Adrenal gland (tissue), 9 donors: ENCODE measurements at regions not wholly inside any gene's neighbourhood (a gene's known extent, or its start where the extent isn't known, plus 50 kb on each side); places are given as distances from the start of the nearest gene placed in this dataset.

Source experiments
- DNase-seq, 7 donors: peaks; one replicate each; pipeline ENCODE4 v3.0.0-alpha.2; 2019 to 2020
- H3K27ac ChIP-seq, 5 donors: fragments of 200-600 bp; sonication (generic) in 4 of 5; 1 replicate in 3 of 5; 2 replicates in 2 of 5; pipeline versions ENCODE4 v1.5.1 to v1.8.0; 2016 to 2020; ENCODE audit warnings: mild to moderate bottlenecking in 1 of 5
- H3K27me3 ChIP-seq: fragments of 200-600 bp; 2 replicates; pipeline ENCODE4 v1.8.0; 2021
- H3K36me3 ChIP-seq, 2 donors: fragments of 200-600 bp; replicated peaks in 1 of 2; 1 replicate in 1 of 2; 2 replicates in 1 of 2; pipeline versions ENCODE4 v1.5.1 to v1.8.0; 2018 to 2022
- H3K4me1 ChIP-seq, 2 donors: fragments of 200-600 bp; replicated peaks in 1 of 2; 1 replicate in 1 of 2; 2 replicates in 1 of 2; pipeline versions ENCODE4 v1.5.1 to v1.8.0; 2018 to 2021
- H3K4me3 ChIP-seq, 4 donors: fragments of 200-600 bp; sonication (generic) in 3 of 4; one replicate each; pipeline ENCODE4 v1.5.1; 2016 to 2018
- H3K9me3 ChIP-seq, 3 donors: fragments of 200-600 bp; sonication (generic) in 1 of 3; replicated peaks in 1 of 3; 1 replicate in 2 of 3; 2 replicates in 1 of 3; pipeline versions ENCODE4 v1.5.1 to v1.8.0; 2016 to 2021
- POLR2A ChIP-seq, 2 donors: fragments of 450-650 bp; IDR thresholded peaks; one replicate each; pipeline ENCODE4 v1.6.1; 2017; ENCODE audit warnings: antibody characterized with exemption in 2 of 2, mild to moderate bottlenecking in 2 of 2, moderate library complexity in 1 of 2
- WGBS, 4 donors: extraction: QIAGEN DNeasy Blood & Tissue Kit in 2 of 4; methylation state at CpG; one replicate each; pipeline versions ENCODE4 v1.1.5 to v1.1.7; 2013 to 2017; 5-methylcytosine and 5-hydroxymethylcytosine counted together
- intact Hi-C, 2 donors: fragments of 100-400 bp; cut with DNase I; formaldehyde crosslinking; loops; one replicate each; pipeline versions ENCODE4 v1.14.1 to v1.15.0; 2022 to 2023
- TF ChIP-seq, protein P1 (sequence below), 6 experiments: fragments of 450-650 bp in 4 of 6; fragments of 200-600 bp in 2 of 6; sonication (generic) in 1 of 6; IDR thresholded peaks; 1 replicate in 5 of 6; 2 replicates in 1 of 6; pipeline versions ENCODE4 v1.5.1 to v1.8.0; 2016 to 2021; ENCODE audit warnings: antibody characterized with exemption in 6 of 6, mild to moderate bottlenecking in 2 of 6, moderate library complexity in 1 of 6
- donor health status: healthy with polysubstance abuse.
- donor health status: Bipolar disorder and iron deficiency.
- donor health status: DM: yes; HTN: yes; CAD: no.
- donor health status: DM: no; HTN: no; CAD: no.
- donor health status: DM: no; HTN: no; CAD: no.

DNA sequence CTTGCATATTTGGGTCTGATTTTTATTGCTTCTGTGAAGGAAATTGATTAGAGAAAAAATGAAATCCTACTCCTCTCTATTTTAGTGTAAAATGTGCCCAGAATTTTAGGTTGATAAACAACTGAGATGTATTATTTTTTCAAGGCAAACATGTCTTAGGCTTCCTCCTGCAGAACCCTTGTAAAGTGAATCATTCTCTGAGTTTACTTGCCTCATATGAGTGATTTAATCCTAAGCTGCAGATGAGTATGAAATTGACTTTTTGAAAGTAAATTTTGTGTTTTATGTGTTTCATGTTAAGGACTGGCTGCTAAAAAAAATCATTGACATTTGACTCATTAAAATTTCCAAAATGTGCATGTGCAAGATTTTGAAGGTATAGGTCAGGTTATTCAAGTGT, 138.5 kb upstream of the PHACTR1 start:
- intact Hi-C loops, result no loop called here
- no peaks in the 10 kb centered on the region for H3K9me3 ChIP-seq

DNA sequence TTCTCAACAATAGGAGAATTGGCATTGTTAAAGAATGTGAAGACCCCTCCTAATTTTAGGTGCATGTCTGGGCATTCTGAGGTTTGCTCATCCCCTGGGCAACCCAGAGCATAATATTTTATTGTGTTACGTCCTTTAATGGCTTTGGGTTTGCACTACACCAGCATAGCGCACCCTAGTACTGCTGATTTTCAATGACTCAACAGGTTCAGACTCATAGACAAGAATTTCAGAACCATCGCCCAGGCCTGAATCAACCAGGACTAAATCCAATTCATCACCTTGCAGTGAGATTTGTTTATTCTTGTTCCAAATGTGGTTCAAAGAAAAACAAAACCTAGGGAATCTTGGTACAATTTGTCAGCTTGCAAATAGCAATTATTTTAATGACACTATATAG, 137.8 kb upstream of the PHACTR1 start:
- Histone ChIP-seq H3K27ac (no peak overlapping the region), H3K9me3 (no peaks in the 10 kb centered on the region), H3K36me3 (no peaks in the 10 kb centered on the region), H3K4me3 (no peak overlapping the region), H3K27me3 (no peaks in the 10 kb centered on the region), H3K4me1 (no peaks in the 10 kb centered on the region)
- 81 to 91% (median 86%) methylated on average over 3 of the region's 3 CpGs for WGBS, 4 donors
- DNase-seq, result no peak
- intact Hi-C loops, result no loop called here
- TF ChIP-seq, protein P1, sequence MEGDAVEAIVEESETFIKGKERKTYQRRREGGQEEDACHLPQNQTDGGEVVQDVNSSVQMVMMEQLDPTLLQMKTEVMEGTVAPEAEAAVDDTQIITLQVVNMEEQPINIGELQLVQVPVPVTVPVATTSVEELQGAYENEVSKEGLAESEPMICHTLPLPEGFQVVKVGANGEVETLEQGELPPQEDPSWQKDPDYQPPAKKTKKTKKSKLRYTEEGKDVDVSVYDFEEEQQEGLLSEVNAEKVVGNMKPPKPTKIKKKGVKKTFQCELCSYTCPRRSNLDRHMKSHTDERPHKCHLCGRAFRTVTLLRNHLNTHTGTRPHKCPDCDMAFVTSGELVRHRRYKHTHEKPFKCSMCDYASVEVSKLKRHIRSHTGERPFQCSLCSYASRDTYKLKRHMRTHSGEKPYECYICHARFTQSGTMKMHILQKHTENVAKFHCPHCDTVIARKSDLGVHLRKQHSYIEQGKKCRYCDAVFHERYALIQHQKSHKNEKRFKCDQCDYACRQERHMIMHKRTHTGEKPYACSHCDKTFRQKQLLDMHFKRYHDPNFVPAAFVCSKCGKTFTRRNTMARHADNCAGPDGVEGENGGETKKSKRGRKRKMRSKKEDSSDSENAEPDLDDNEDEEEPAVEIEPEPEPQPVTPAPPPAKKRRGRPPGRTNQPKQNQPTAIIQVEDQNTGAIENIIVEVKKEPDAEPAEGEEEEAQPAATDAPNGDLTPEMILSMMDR (IDR thresholded peaks at IDR 0.05), result no peak
- TF ChIP-seq POLR2A (IDR thresholded peaks at IDR 0.05), result no peak

More for the DNA sequence above, 138.5 kb upstream of the PHACTR1 start:
- Histone ChIP-seq H3K27ac (no peak overlapping the region), H3K4me1 (peaks cover 2 to 4% of the 10 kb centered on the region in 2 donors), H3K36me3 (no peaks in the 10 kb centered on the region), H3K27me3 (no peaks in the 10 kb centered on the region), H3K4me3 (no peak overlapping the region)
- no peak for TF ChIP-seq POLR2A (IDR thresholded peaks at IDR 0.05)
- TF ChIP-seq, protein P1 (IDR thresholded peaks at IDR 0.05), result no peak
- no peak for DNase-seq

DNA sequence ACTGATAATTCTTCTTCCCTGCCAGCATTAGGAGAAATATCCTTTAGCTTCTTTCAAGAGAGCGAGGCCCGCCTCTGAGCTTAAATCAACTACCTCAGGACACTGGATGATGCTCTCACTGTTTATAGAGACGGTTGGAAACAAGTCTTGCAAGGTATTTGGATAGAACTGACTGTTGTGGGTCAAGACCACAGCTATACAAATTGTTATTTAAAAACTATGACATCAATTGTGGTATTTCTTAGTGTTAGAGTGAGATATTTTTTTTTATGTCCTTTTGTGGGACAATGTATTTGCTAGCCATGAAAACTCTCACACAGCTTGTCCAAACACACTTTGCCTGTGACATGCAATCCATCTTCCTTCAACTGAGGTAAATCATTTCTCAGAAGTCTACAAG, 136.3 kb upstream of the PHACTR1 start:
- Histone ChIP-seq H3K4me1 (no peaks in the 10 kb centered on the region), H3K27ac (no peak overlapping the region), H3K9me3 (no peaks in the 10 kb centered on the region), H3K36me3 (no peaks in the 10 kb centered on the region), H3K4me3 (no peak overlapping the region), H3K27me3 (no peaks in the 10 kb centered on the region)
- TF ChIP-seq, protein P1 (IDR thresholded peaks at IDR 0.05), result no peak
- TF ChIP-seq POLR2A (IDR thresholded peaks at IDR 0.05), result no peak
- DNase-seq, result no peak
- intact Hi-C loops, result no loop called here
- 92 to 94% (median 93%) methylated on average over 3 of the region's 3 CpGs for WGBS, 4 donors

DNA sequence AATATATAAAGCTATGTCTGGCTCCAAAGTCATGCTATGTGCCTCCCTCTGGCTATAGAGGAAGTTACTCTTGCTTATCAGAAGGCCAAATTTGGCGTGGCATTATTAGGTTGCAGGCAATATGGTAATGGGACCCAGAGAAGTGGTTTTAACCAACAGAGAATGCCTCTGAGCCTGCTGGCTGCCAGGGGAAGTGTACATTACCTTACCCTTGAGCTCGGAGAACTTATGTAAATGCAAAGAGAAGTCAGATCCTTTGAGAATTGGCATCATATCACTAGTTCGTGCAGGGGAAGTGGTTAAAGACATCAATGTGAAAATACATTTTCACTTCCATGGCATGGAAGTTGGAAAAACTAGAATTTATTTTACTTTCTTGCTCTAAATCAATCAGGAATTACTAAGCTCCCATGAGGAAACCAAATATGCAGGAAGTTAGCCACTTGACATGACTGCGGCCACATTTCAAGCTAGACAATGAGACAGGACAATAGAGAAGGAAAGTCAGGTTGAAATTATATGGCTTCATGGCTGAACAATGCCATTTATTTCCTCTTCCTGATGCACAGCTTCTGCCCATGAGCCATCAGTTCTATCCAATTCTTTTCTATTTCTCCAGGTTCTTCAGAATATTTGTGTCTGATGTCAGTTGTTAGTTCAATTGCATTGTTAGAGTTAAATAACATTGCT, 134.0 kb upstream of the PHACTR1 start:
- Histone ChIP-seq H3K9me3 (no peaks in the 10 kb centered on the region), H3K4me1 (no peaks in the 10 kb centered on the region), H3K4me3 (no peak overlapping the region), H3K36me3 (no peaks in the 10 kb centered on the region), H3K27ac (no peak overlapping the region), H3K27me3 (no peaks in the 10 kb centered on the region)
- no peak for TF ChIP-seq POLR2A (IDR thresholded peaks at IDR 0.05)
- TF ChIP-seq, protein P1 (IDR thresholded peaks at IDR 0.05), result no peak
- intact Hi-C loops, result no loop called here
- 74 to 85% (median 80%) methylated on average over 4 of the region's 4 CpGs for WGBS, 4 donors
- DNase-seq, result no peak
